Thyroid gland (tissue), 4 donors: ENCODE measurements at regions not wholly inside any gene's neighbourhood (a gene's known extent, or its start where the extent isn't known, plus 50 kb on each side); places are given as distances from the start of the nearest gene placed in this dataset.

ENCODE experiments used
- CTCF ChIP-seq, 6 experiments: fragments of 200-600 bp in 3 of 6; fragments of 450-650 bp in 3 of 6; sonication (generic) in 3 of 6; IDR thresholded peaks; one replicate each; pipeline ENCODE4 v1.5.1; 2016 to 2019; ENCODE audit warnings: antibody characterized with exemption in 6 of 6, mild to moderate bottlenecking in 2 of 6, inconsistent platforms in 1 of 6, moderate library complexity in 1 of 6
- POLR2A ChIP-seq, 2 donors: fragments of 450-650 bp; IDR thresholded peaks; one replicate each; pipeline ENCODE4 v1.6.1; 2017; ENCODE audit warnings: antibody characterized with exemption in 2 of 2, mild to moderate bottlenecking in 2 of 2, moderate library complexity in 1 of 2

- TF ChIP-seq CTCF (IDR thresholded peaks at IDR 0.05) (no peak), POLR2A (IDR thresholded peaks at IDR 0.05) (no peak)
These were observed 293.1 kb upstream of the SOX4 start for GRCh38 chr6:21300439-21300838.
